ENCODE measurements at regions not wholly inside any gene's neighbourhood (a gene's known extent, or its start where the extent isn't known, plus 50 kb on each side); places are given as distances from the start of the nearest gene placed in this dataset.

- DNase-seq (no peak), FAIRE-seq (no peak), ATAC-seq (no peak)
- TF ChIP-seq CTCF (IDR thresholded peaks at IDR 0.05) = no peak
- Histone ChIP-seq H3K9me3 (no peaks in the 10 kb centered on the region), H3K4me3 (no peak overlapping the region), H3K27me3 (no peaks in the 10 kb centered on the region), H3K4me1 (no peaks in the 10 kb centered on the region), H3K27ac (no peak overlapping the region), H3K36me3 (no peaks in the 10 kb centered on the region)
- WGBS, 2 donors = 67 to 83% methylated on average over 5 of the region's 5 CpGs
- intact Hi-C loops (cut with DNase I) = no loop called here
These were observed 379.0 kb upstream of the CRIM1 start for GRCh38 chr2:35976611-35977010.

GRCh38 chr2:35973737-35974132 is 381.8 kb upstream of the CRIM1 start:
- WGBS, 2 donors = 7 to 11% methylated on average over 4 of the region's 4 CpGs
- H3K4me1 ChIP-seq = no peaks in the 10 kb centered on the region
- TF ChIP-seq CTCF (IDR thresholded peaks at IDR 0.05) = no peak
- intact Hi-C loops (cut with DNase I) = no loop called here
- DNase-seq (peak in 4 of 6 donors; percentile 32 to 57 (median 48)), FAIRE-seq (no peak), ATAC-seq (peak; percentile 61 to 86 (median 74))
- no peak overlapping the region for H3K4me3 ChIP-seq
- no peaks in the 10 kb centered on the region for H3K36me3 ChIP-seq
- no peaks in the 10 kb centered on the region for H3K27me3 ChIP-seq
- peak overlapping the region in 1 of 4 donors; percentile 39 for H3K27ac ChIP-seq
- H3K9me3 ChIP-seq = no peaks in the 10 kb centered on the region

- ATAC-seq (peak in 3 of 4 donors; percentile 69 to 83 (median 78)), DNase-seq (no peak), FAIRE-seq (no peak)
- WGBS, 2 donors = 13 to 20% methylated on average over 1 of the region's 1 CpG
- TF ChIP-seq CTCF (IDR thresholded peaks at IDR 0.05) = peak in 2 of 4 donors; percentile 22 to 39
- Histone ChIP-seq H3K36me3 (no peaks in the 10 kb centered on the region), H3K4me3 (no peak overlapping the region), H3K4me1 (no peaks in the 10 kb centered on the region), H3K9me3 (no peaks in the 10 kb centered on the region), H3K27ac (peak overlapping the region in 1 of 4 donors; percentile 39), H3K27me3 (no peaks in the 10 kb centered on the region)
- intact Hi-C loops (cut with DNase I) = no loop called here
These were observed 382.3 kb upstream of the CRIM1 start for GRCh38 chr2:35973132-35973736.

GRCh38 chr2:35963824-35964223 is 391.8 kb upstream of the CRIM1 start:
- ATAC-seq = no peak
- Histone ChIP-seq H3K36me3 (no peaks in the 10 kb centered on the region), H3K27me3 (no peaks in the 10 kb centered on the region), H3K4me1 (no peaks in the 10 kb centered on the region), H3K27ac (no peak overlapping the region), H3K4me3 (no peak overlapping the region), H3K9me3 (no peaks in the 10 kb centered on the region)
- WGBS, 2 donors = 50 to 51% methylated on average over 3 of the region's 3 CpGs
- TF ChIP-seq CTCF (IDR thresholded peaks at IDR 0.05) = no peak
- FAIRE-seq = no peak
- intact Hi-C loops (cut with DNase I) = no loop called here
- DNase-seq = no peak

- Histone ChIP-seq H3K36me3 (no peaks in the 10 kb centered on the region), H3K27me3 (no peaks in the 10 kb centered on the region), H3K4me3 (no peak overlapping the region), H3K4me1 (no peaks in the 10 kb centered on the region), H3K27ac (no peak overlapping the region), H3K9me3 (no peaks in the 10 kb centered on the region)
- WGBS, 2 donors = 45 to 55% methylated on average over 2 of the region's 2 CpGs
- FAIRE-seq (no peak), DNase-seq (no peak), ATAC-seq (no peak)
- no peak for TF ChIP-seq CTCF (IDR thresholded peaks at IDR 0.05)
- intact Hi-C loops (cut with DNase I) = no loop called here
These were observed 392.2 kb upstream of the CRIM1 start for GRCh38 chr2:35963357-35963756.
